ENCODE measurements at regions not wholly inside any gene's neighbourhood (a gene's known extent, or its start where the extent isn't known, plus 50 kb on each side); places are given as distances from the start of the nearest gene placed in this dataset.

- no peak for DNase-seq (ENCODE audit: low read depth in 3 of 3)
Measured at GRCh38 chr15:69790632-69791031, 307.1 kb downstream of the TLE3 start.

GRCh38 chr15:69792823-69793222 lies 304.9 kb downstream of the TLE3 start:
- no peak for DNase-seq (ENCODE audit: low read depth in 3 of 3)

- no peak for DNase-seq (ENCODE audit: low read depth in 3 of 3)
Measured at GRCh38 chr15:69793431-69793780, 304.3 kb downstream of the TLE3 start.

- no peak for DNase-seq (ENCODE audit: low read depth in 3 of 3)
Measured at GRCh38 chr15:69793781-69794451, 303.8 kb downstream of the TLE3 start.

GRCh38 chr15:69794645-69795469 lies 302.9 kb downstream of the TLE3 start:
- DNase-seq (ENCODE audit: low read depth in 3 of 3), result no peak

- no peak for DNase-seq (ENCODE audit: low read depth in 3 of 3)
Measured at GRCh38 chr15:69795601-69796000, 302.1 kb downstream of the TLE3 start.

- no peak for DNase-seq (ENCODE audit: low read depth in 3 of 3)
Measured at GRCh38 chr15:69797051-69797595, 300.6 kb downstream of the TLE3 start.

- DNase-seq (ENCODE audit: low read depth in 3 of 3), result no peak
Measured at GRCh38 chr15:69797615-69798014, 300.1 kb downstream of the TLE3 start.

- no peak for DNase-seq (ENCODE audit: low read depth in 3 of 3)
Measured at GRCh38 chr15:69798481-69799250, 299.1 kb downstream of the TLE3 start.

GRCh38 chr15:69801144-69801543 lies 296.6 kb downstream of the TLE3 start:
- no peak for DNase-seq (ENCODE audit: low read depth in 3 of 3)

- no peak for DNase-seq (ENCODE audit: low read depth in 3 of 3)
Measured at GRCh38 chr15:69802432-69802831, 295.3 kb downstream of the TLE3 start.

- no peak for DNase-seq (ENCODE audit: low read depth in 3 of 3)
Measured at GRCh38 chr15:69804786-69805185, 292.9 kb downstream of the TLE3 start.

GRCh38 chr15:69805248-69805953 lies 292.3 kb downstream of the TLE3 start:
- no peak for DNase-seq (ENCODE audit: low read depth in 3 of 3)

GRCh38 chr15:69806287-69806915 lies 291.3 kb downstream of the TLE3 start:
- no peak for DNase-seq (ENCODE audit: low read depth in 3 of 3)

GRCh38 chr15:69807721-69808120 lies 290.0 kb downstream of the TLE3 start:
- no peak for DNase-seq (ENCODE audit: low read depth in 3 of 3)

- DNase-seq (ENCODE audit: low read depth in 3 of 3), result no peak
Measured at GRCh38 chr15:69808756-69809155, 289.0 kb downstream of the TLE3 start.

- DNase-seq (ENCODE audit: low read depth in 3 of 3), result no peak
Measured at GRCh38 chr15:69809421-69809820, 288.3 kb downstream of the TLE3 start.

- no peak for DNase-seq (ENCODE audit: low read depth in 3 of 3)
Measured at GRCh38 chr15:69810431-69811354, 287.0 kb downstream of the TLE3 start.

GRCh38 chr15:69812861-69813261 lies 284.9 kb downstream of the TLE3 start:
- DNase-seq (ENCODE audit: low read depth in 3 of 3), result no peak

GRCh38 chr15:69813881-69814280 lies 283.8 kb downstream of the TLE3 start:
- DNase-seq (ENCODE audit: low read depth in 3 of 3), result no peak
